Neural progenitor cell (in vitro differentiated cells): ENCODE measurements at regions not wholly inside any gene's neighbourhood (a gene's known extent, or its start where the extent isn't known, plus 50 kb on each side); places are given as distances from the start of the nearest gene placed in this dataset.

Source experiments
- DNase-seq: peaks from one replicate; pipeline ENCODE4 v3.0.0-alpha.2; 2016; ENCODE audit warnings: low spot score
- H2AFZ ChIP-seq: fragments of 200-600 bp; sonication (generic); replicated peaks from 2 replicates; pipeline ENCODE4 v1.6.1; 2016; ENCODE audit warnings: antibody characterized with exemption
- H3F3A ChIP-seq: fragments of 200-600 bp; sonication (generic); 2 replicates; pipeline ENCODE4 v1.6.1; 2016; ENCODE audit warnings: antibody characterized with exemption, low read depth
- H3K27ac ChIP-seq: fragments of 200-600 bp; sonication (generic); 2 replicates; pipeline ENCODE4 v1.5.1; 2016; ENCODE audit warnings: mild to moderate bottlenecking
- H3K27me3 ChIP-seq: fragments of 200-600 bp; sonication (generic); 2 replicates; pipeline ENCODE4 v1.6.1; 2016; ENCODE audit warnings: mild to moderate bottlenecking, moderate library complexity
- H3K36me3 ChIP-seq: fragments of 200-600 bp; sonication (generic); 2 replicates; pipeline ENCODE4 v1.5.1; 2016
- H3K4me1 ChIP-seq: fragments of 200-600 bp; sonication (generic); 2 replicates; pipeline ENCODE4 v1.6.1; 2016; ENCODE audit warnings: mixed run types
- H3K4me2 ChIP-seq: fragments of 200-600 bp; sonication (generic); 2 replicates; pipeline ENCODE4 v1.6.1; 2016
- H3K4me3 ChIP-seq: fragments of 200-600 bp; sonication (generic); 2 replicates; pipeline ENCODE4 v1.5.1; 2016
- H3K79me2 ChIP-seq: fragments of 200-600 bp; sonication (generic); 2 replicates; pipeline ENCODE4 v1.6.1; 2016; ENCODE audit warnings: low read depth
- H3K9ac ChIP-seq: fragments of 200-600 bp; sonication (generic); 2 replicates; pipeline ENCODE4 v1.6.1; 2016
- H3K9me3 ChIP-seq: fragments of 200-600 bp; sonication (generic); 2 replicates; pipeline ENCODE4 v1.5.1; 2016; ENCODE audit warnings: low read depth
- H4K20me1 ChIP-seq: fragments of 200-600 bp; sonication (generic); 2 replicates; pipeline ENCODE4 v1.6.1; 2016; ENCODE audit warnings: low read depth
- H3K27ac Mint-ChIP-seq: 3 replicates; pipeline ENCODE4 v1.8.0; 2021; ENCODE audit warnings: mixed read lengths
- H3K27me3 Mint-ChIP-seq: 2 replicates; pipeline ENCODE4 v1.8.0; 2022; ENCODE audit warnings: low read depth, mild to moderate bottlenecking, inconsistent platforms, moderate library complexity, mixed read lengths; ENCODE audit not compliant: insufficient read depth
- H3K36me3 Mint-ChIP-seq: 3 replicates; pipeline ENCODE4 v1.8.0; 2021; ENCODE audit warnings: mixed read lengths
- H3K4me1 Mint-ChIP-seq: 3 replicates; pipeline ENCODE4 v1.8.0; 2021; ENCODE audit warnings: mixed read lengths
- H3K4me3 Mint-ChIP-seq: 3 replicates; pipeline ENCODE4 v1.8.0; 2021; ENCODE audit warnings: mild to moderate bottlenecking, moderate library complexity, mixed read lengths
- H3K9me3 Mint-ChIP-seq: 3 replicates; pipeline ENCODE4 v1.8.0; 2020; ENCODE audit warnings: mixed read lengths
- CTCF ChIP-seq: fragments of 200-600 bp; sonication (generic); IDR thresholded peaks from 2 replicates; pipeline ENCODE4 v1.5.1; 2017; ENCODE audit warnings: antibody characterized with exemption, mild to moderate bottlenecking
- EZH2 ChIP-seq: fragments of 200-600 bp; sonication (generic); IDR thresholded peaks from 2 replicates; pipeline ENCODE4 v1.6.1; 2017; ENCODE audit warnings: antibody characterized with exemption, mild to moderate bottlenecking, moderate library complexity
- EZH2phosphoT487 ChIP-seq: fragments of 200-600 bp; sonication (generic); IDR thresholded peaks from 2 replicates; pipeline ENCODE4 v1.6.1; 2017; ENCODE audit warnings: antibody characterized with exemption

- Mint-ChIP-seq H3K27me3 (peaks cover 7% of the 10 kb centered on the region), H3K27ac (no peak overlapping the region), H3K9me3 (no peaks in the 10 kb centered on the region), H3K36me3 (no peaks in the 10 kb centered on the region), H3K4me3 (no peak overlapping the region), H3K4me1 (peaks cover 5% of the 10 kb centered on the region)
- Histone ChIP-seq H3K9ac (no peak overlapping the region), H3K4me3 (no peak overlapping the region), H3K27ac (no peak overlapping the region), H3K79me2 (no peaks in the 10 kb centered on the region), H4K20me1 (no peaks in the 10 kb centered on the region), H3F3A (no peaks in the 10 kb centered on the region), H3K4me2 (no peak overlapping the region), H2AFZ (no peak overlapping the region), H3K36me3 (no peaks in the 10 kb centered on the region), H3K9me3 (no peaks in the 10 kb centered on the region), H3K27me3 (no peaks in the 10 kb centered on the region), H3K4me1 (no peaks in the 10 kb centered on the region)
- DNase-seq, result no peak
- TF ChIP-seq EZH2phosphoT487 (no peak), EZH2 (no peak), CTCF (no peak)
Measured at GRCh38 chr2:217706513-217706912, 296.3 kb downstream of the TNS1 start.

GRCh38 chr2:217706095-217706494 lies 296.7 kb downstream of the TNS1 start:
- peaks cover 7% of the 10 kb centered on the region for H3K27me3 Mint-ChIP-seq
- H3K27me3 ChIP-seq, result no peaks in the 10 kb centered on the region
- no peaks in the 10 kb centered on the region for H3F3A ChIP-seq
- no peaks in the 10 kb centered on the region for H3K9me3 ChIP-seq
- H3K27ac Mint-ChIP-seq, result peak overlapping the region; percentile 46
- H3K36me3 Mint-ChIP-seq, result no peaks in the 10 kb centered on the region
- H2AFZ ChIP-seq, result no peak overlapping the region
- H3K79me2 ChIP-seq, result no peaks in the 10 kb centered on the region
- H3K4me1 Mint-ChIP-seq, result peaks cover 5% of the 10 kb centered on the region
- no peaks in the 10 kb centered on the region for H3K36me3 ChIP-seq
- no peak overlapping the region for H3K4me3 Mint-ChIP-seq
- DNase-seq, result no peak
- H3K9me3 Mint-ChIP-seq, result no peaks in the 10 kb centered on the region
- H3K4me3 ChIP-seq, result no peak overlapping the region
- no peaks in the 10 kb centered on the region for H3K4me1 ChIP-seq
- H3K9ac ChIP-seq, result no peak overlapping the region
- TF ChIP-seq CTCF (no peak), EZH2phosphoT487 (no peak), EZH2 (no peak)
- H3K27ac ChIP-seq, result no peak overlapping the region
- no peak overlapping the region for H3K4me2 ChIP-seq
- H4K20me1 ChIP-seq, result no peaks in the 10 kb centered on the region

GRCh38 chr2:217705461-217705860 lies 297.3 kb downstream of the TNS1 start:
- DNase-seq, result no peak
- no peak overlapping the region for H3K27ac Mint-ChIP-seq
- no peaks in the 10 kb centered on the region for H3K36me3 Mint-ChIP-seq
- no peak overlapping the region for H3K9ac ChIP-seq
- H3K27me3 Mint-ChIP-seq, result peaks cover 7% of the 10 kb centered on the region
- no peaks in the 10 kb centered on the region for H3K9me3 Mint-ChIP-seq
- no peaks in the 10 kb centered on the region for H3K36me3 ChIP-seq
- H3F3A ChIP-seq, result no peaks in the 10 kb centered on the region
- H3K4me1 Mint-ChIP-seq, result peaks cover 5% of the 10 kb centered on the region
- H3K4me1 ChIP-seq, result no peaks in the 10 kb centered on the region
- no peak overlapping the region for H3K4me3 ChIP-seq
- no peak overlapping the region for H3K4me2 ChIP-seq
- no peak overlapping the region for H3K27ac ChIP-seq
- H3K27me3 ChIP-seq, result no peaks in the 10 kb centered on the region
- H3K9me3 ChIP-seq, result no peaks in the 10 kb centered on the region
- H2AFZ ChIP-seq, result no peak overlapping the region
- H3K79me2 ChIP-seq, result no peaks in the 10 kb centered on the region
- no peak for TF ChIP-seq CTCF
- TF ChIP-seq EZH2, result no peak
- TF ChIP-seq EZH2phosphoT487, result no peak
- no peak overlapping the region for H3K4me3 Mint-ChIP-seq
- no peaks in the 10 kb centered on the region for H4K20me1 ChIP-seq

GRCh38 chr2:217703999-217704398 lies 298.8 kb downstream of the TNS1 start:
- Histone ChIP-seq H3K9me3 (no peaks in the 10 kb centered on the region), H3K9ac (no peak overlapping the region), H3K27ac (no peak overlapping the region), H3K27me3 (no peaks in the 10 kb centered on the region), H3F3A (no peaks in the 10 kb centered on the region), H4K20me1 (no peaks in the 10 kb centered on the region), H2AFZ (no peak overlapping the region), H3K4me1 (no peaks in the 10 kb centered on the region), H3K4me3 (no peak overlapping the region), H3K79me2 (no peaks in the 10 kb centered on the region), H3K4me2 (no peak overlapping the region), H3K36me3 (no peaks in the 10 kb centered on the region)
- no peak for DNase-seq
- Mint-ChIP-seq H3K4me1 (no peaks in the 10 kb centered on the region), H3K4me3 (no peak overlapping the region), H3K27me3 (peaks cover 5% of the 10 kb centered on the region), H3K36me3 (no peaks in the 10 kb centered on the region), H3K27ac (no peak overlapping the region), H3K9me3 (no peaks in the 10 kb centered on the region)
- no peak for TF ChIP-seq EZH2
- no peak for TF ChIP-seq EZH2phosphoT487
- TF ChIP-seq CTCF, result no peak
